HG03139 (cell line): ENCODE measurements at regions not wholly inside any gene's neighbourhood (a gene's known extent, or its start where the extent isn't known, plus 50 kb on each side); places are given as distances from the start of the nearest gene placed in this dataset.
"Not testable (repeated sequence)": the region's sequence is repeated elsewhere in the genome, so short reads cannot be mapped to it uniquely, and the experiment has no call there.

ENCODE experiments used
- ATAC-seq: cut with Tn5 transposase; IDR thresholded peaks from one replicate; pipeline ENCODE4 v1.9.1; 2021; ENCODE audit not compliant: unreplicated experiment

DNA sequence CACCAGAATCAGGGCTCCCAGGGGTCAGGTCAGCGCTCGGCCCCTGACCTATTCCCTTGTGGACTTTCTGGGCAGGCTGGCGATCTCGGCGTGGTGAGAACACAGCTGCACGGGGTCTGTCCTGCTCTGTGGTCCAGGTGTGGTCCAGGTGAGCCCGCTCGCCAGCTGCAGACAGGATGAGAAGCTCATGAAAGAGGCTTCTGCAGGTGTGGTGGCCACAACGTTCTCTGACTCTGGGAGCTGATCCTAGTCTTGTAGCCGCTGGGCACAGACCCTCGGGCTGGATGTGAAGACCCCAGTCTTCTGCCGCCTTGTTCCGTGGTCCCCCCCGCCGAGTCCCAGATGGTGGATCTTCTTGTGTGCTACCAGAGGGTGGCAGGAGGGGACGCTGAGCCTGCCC, 129.7 kb downstream of the RTP5 start:
- no peak for ATAC-seq

DNA sequence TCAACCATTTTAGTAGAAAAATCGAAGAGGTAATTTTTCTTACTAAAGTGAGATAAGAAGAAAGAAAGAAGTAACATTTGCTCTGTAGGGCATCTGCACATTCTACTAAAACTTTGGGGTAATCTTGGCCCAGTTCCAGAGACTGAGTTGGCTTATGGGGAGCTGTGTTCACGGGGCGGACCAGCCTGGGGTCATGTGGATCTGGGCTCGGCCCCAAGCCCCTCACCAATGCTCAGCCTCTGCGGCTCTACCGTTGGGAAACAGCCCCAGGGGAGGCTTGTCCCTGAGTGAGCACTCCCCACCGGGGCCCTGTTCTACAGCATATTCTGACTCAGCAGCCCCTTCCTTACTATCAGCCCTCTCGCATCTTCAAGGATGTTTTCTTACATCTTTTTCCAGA, 132.3 kb downstream of the RTP5 start:
- ATAC-seq: no peak

DNA sequence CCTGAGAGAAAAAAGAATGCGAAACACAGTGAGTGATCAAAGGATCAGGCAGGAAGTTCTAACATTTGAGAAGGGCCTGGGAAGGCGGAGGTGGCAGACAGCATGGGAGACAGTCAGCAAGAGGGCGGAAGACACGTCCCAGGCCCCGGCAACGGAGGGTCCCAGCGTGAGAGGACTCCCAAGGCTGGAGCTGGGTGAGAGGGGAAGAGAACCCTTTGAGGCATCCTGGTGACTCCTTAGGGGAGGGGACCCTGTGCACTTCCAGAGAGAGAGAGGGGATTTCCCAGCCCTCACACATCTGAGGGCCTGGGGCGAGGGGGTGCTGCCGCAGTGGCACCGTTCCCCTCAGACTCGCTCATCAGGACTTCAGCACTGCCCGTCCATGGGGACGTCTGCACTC, 133.4 kb downstream of the RTP5 start:
- ATAC-seq: no peak

DNA sequence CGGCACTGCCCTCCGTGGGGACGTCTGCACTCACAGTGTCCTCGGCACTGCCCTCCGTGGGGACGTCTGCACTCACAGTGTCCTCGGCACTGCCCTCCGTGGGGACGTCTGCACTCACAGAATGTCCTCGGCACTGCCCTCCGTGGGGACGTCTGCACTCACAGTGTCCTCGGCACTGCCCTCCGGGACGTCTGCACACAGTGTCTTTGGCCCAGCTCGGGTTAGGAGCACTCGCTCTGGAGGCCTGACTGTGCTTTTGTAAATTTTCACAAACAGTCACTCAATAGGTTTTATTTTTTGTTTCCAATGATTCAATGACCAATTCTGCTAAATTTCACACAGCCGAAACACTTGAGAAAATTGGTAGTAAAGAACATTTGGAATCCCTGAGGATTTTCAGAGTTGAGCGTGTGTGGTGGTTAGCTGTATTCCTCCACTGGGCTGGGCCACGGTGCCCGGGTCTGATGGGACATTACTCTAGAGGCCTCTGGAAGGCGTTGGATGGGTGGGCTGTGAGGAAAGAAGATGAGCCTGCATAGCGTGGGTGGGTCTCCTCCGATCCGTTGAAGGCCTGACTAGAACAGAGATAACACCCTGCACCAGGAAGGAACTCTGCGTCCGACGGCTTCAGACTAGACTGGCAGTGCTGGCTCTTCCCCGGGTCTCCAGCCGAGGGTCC, 134.8 kb downstream of the RTP5 start:
- no peak for ATAC-seq

DNA sequence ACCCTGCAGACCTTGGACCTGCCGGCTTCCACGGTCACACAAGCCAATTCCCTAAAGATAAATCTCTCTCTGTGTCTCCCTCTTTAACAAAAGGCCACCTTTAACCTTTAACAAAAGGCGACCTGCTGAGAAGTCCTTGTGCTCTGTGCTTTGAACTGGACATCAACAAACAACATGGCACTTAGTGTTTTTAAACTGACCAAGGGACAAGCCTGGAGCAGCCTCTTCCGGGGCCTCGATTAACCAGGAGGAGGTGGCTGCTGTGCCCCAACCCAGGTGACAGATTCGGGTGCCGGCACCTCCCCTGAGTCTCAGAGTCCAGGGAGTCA, 135.3 kb downstream of the RTP5 start:
- no peak for ATAC-seq

DNA sequence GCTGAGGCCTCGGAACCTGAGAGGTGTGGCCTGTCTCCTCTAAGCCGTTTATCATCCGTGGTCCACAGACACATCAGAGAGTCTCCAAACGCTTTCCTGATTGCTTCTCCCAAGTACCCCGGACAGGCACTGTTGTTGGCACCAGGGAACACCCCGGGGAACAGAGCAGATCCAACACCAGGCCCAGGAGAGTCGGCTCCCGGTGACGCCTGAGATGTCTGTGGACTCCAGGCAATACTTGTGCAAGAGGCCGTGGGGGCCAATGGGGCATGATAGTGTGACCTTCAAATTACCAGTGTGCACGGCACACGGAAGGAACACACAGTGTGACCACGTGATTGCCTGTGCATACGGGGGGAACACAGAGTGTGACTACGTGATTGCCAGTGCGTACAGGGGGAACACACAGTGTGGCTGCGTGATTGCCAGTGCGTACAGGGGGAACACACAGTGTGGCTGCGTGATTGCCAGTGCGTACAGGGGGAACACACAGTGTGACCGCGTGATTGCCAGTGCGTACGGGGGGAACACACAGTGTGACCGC, 136.6 kb downstream of the RTP5 start:
- ATAC-seq: not testable (repeated sequence)

DNA sequence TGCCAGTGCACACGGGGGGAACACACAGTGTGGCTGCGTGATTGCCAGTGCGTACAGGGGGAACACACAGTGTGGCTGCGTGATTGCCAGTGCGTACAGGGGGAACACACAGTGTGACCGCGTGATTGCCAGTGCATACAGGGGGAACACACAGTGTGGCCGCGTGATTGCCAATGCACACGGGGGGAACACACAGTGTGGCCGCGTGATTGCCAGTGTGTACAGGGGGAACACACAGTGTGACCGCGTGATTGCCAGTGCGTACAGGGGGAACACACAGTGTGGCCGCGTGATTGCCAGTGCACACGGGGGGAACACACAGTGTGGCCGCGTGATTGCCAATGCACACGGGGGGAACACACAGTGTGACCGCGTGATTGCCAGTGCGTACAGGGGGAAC, 139.4 kb downstream of the RTP5 start:
- not testable (repeated sequence) for ATAC-seq

DNA sequence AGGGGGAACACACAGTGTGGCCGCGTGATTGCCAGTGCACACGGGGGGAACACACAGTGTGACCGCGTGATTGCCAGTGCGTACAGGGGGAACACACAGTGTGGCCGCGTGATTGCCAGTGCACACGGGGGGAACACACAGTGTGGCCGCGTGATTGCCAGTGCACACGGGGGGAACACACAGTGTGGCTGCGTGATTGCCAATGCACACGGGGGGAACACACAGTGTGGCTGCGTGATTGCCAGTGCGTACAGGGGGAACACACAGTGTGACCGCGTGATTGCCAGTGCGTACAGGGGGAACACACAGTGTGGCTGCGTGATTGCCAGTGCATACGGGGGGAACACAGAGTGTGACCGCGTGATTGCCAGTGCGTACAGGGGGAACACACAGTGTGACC, 140.3 kb downstream of the RTP5 start:
- not testable (repeated sequence) for ATAC-seq

DNA sequence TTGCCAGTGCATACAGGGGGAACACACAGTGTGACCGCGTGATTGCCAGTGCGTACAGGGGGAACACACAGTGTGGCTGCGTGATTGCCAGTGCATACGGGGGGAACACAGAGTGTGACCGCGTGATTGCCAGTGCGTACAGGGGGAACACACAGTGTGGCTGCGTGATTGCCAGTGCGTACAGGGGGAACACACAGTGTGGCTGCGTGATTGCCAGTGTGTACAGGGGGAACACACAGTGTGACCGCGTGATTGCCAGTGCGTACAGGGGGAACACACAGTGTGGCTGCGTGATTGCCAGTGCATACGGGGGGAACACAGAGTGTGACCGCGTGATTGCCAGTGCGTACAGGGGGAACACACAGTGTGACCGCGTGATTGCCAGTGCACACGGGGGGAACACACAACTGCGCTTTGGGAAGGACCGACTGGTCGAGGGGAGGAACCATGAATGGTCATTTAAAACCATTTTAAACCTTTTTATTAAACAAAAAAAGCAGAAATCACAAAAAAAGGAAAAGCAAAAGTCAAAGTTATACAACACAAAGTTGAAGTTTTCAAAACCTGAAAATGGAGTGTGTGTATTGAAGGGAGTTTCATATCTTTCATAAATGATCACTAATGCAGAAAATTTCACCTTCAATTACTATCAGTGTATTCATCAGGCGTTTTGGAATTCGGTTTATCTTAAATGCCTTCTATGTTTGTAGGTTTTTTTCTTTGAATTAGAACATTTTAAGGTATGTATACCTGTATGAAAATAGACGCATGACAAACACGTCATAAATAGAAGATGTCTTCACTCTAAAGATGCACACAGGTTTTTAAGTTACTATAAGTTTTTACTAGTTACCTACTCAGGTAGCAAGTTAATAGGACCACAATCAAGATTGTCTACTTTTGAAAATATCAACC, 141.0 kb downstream of the RTP5 start:
- not testable (repeated sequence) for ATAC-seq

DNA sequence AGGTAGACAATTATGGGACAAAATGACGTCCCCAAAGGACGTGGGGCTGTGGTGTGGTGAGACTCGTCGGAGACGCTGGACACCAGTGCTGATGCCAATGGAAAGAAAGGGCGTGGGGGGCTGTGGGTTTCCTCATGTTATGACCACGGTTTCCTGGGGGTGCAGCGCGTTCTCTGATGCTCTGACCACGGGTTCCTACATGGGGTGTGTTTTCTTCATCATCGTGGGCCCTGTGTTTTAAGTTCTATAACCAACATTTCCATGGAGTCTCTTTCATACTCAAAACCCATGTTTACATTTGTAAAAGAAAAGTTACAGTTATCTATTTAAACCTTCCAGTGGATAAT, 141.6 kb downstream of the RTP5 start:
- no peak for ATAC-seq

DNA sequence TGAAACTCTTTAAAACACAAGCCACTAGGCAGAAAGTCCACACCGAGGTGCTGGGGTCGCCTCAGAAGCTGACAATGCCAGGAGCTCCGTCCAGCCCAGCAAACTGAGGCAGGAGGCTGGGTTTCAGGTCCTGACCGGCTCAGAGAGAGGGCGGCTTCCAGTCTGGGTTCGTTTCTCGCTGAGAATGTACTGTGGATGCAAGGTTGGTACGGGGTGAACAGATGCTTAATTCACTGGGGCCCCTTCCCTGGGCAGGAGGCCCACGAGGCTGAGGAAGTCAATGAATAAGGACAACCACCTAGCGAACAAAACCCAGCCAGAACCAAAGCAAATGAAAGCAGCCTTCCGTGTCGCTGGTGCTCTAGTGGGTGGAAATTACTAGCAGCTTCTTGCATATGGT, 142.0 kb downstream of the RTP5 start:
- no peak for ATAC-seq

DNA sequence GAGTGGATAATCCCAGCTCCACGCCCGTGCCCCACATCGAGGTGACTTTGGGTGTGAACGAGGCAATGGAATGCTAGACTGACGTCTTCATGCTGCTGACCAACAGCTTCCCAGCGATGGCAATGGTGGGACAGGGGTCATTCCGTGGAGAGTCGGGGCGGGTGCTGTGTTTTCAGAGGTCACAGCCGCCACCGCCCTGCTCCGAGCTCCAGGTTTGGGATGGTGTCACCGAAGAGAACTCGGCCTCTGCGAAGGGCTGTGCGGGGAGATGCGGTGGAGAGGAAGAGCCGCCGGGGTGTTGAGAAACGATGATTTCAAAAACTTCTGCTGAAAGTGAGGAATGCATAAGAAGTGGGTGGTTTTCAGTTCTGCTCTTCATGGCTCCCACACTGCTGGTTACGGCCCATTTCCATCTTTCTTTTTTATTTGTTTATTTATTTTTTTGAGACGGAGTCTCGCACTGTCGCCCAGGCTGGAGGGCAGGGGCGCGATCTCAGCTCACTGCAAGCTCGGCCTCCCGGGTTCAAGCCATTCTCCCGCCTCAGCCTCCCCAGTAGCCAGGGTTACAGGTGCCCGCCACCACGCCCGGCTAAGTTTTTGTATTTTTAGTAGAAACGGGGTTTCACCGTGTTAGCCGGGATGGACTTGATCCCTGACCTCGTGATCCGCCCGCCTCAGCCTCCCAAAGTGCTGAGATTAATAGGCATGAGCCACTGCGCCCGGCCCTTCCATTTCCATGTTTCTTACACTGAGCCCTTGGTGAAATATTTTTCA, 142.6 kb downstream of the RTP5 start:
- ATAC-seq: no peak

DNA sequence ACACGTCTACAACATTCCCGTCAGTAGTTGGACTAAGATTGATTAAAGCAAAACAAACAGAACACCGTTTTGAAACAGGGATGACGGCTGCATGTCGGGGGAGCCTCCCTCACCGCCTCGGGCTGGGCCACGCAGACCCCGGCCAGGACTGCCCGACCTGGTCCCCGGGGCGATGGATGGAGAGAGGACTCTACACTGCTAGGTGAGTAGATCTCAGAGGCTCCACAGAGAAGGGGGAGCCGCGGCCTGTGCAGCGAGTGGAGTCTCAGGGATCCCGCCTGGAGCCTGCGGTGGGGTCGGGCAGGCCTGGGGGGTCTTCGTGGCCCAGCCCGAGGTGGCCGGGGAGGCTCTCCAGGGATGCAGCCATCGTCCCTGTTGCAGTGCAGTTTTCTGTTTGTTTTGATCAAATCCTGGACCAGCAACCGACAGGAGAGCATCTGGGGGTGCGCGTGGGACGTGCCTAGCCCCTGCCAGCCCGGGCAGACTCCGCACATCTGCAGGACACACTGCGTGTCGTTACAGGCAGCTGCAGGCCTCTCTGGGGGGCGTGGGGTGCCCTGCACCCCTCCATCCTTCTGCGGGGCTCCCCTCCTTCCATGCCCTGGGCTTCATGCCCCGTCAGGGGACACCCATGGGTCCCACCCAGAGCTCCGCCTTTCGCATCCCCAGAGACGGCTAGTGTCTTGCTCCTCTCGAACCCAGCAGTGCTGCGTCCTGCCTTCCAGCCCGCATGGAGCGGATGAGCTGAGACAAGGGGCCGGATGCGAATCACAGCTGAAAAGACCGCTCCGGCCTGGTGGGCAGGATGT, 143.6 kb downstream of the RTP5 start:
- ATAC-seq: no peak

DNA sequence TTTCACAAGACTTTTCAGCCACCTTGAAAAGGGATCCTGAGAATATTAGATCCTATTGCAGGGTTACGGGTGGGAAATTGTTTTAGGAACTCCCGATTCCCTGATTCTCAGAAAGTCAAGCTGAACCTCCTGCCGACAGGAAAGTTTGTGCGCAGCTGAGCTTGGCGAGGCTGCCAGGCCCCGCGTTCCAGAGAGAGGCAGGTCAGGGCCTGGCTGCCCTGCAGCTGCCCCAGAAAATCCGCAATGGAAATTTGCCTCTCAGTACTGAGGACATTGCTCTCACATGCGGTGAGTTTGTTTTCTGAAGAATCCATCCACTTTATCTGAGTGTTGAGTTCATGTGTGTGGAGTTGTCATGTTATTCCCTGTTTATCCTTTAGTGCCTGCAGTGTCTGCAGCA, 144.2 kb downstream of the RTP5 start:
- no peak for ATAC-seq

DNA sequence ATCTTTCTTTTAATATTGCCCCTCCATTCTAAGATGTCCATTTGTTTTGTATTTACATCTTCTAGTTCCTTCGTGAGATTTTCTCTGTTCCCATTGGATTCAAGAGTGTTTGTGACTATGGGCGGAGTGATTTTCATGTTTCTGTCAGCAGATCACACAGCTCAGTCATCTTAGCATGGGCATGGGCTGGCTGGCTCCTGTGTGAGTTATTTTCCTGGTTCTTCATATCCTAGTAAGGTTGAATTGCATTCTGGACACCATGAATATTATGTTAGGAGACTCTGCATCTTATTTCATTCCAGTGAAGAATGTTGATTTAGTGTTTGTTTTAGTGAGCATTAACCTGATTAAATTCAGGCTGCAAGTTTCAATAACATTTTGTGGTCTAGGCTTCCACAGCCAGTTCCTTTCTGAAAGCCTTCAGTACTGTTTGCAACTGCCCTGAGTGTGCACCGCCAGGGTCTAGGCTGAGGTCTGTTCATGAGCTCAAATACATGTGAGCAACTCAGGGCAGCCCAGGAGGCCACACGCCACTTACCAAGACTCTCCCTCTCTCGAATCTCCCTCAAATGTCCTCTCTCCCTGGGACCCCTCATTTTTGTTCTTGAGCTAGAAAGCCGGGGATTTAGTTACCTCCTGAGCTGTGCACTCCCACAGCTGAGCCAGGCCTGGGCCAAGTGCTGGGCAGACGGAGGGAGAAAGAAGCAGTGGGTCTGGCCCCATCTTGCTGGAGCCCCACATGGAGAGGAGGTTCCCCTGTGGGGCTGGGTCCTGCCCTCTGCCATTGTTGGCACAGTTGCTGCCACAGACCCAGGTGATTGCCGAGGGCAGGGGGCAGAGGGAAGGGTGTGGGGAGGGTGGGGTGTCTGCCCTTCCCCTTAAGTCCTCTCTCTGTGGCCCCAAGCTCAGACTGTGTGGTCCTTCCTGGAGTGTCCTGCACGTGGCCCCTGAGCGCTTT, 145.9 kb downstream of the RTP5 start:
- ATAC-seq: no peak

DNA sequence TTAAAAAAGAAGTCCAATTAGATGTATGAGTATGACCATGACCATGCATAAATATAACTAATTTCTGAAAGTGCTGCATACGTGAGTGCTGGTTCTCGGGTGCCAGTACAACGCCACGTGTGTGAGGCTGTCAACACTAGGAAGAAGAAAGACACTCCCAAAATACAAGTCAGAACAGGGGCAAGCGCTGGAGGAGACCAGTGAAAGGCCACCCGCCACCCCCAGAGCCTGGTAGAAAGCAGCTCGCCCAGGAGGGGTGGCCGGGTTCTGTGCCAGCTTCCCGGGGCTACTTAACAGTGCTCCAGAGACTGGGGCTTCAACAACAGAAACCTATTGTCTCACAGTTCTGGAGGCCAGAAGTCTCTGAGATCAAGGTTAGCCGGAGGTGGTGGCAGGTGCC, 147.6 kb downstream of the RTP5 start:
- no peak for ATAC-seq

DNA sequence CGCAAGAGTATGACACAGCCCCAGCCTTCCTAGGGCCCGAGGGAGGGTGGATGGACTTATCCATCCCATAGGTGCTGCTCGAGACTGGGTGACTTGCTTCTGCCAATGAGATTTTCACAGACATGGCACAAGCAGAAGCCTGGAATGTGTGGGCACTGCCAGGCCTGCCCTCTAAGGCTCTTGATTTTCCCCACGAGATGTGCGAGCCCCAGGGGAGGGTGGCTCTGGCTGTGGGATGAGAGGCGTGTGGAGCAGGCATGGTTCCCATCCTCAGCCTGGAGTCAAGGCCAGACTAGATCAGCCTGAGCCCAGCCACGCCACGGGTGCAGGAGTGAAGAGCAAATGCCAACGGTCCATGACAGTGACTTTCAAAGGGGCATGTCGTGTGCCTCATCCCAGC, 148.9 kb downstream of the RTP5 start:
- not testable (repeated sequence) for ATAC-seq

DNA sequence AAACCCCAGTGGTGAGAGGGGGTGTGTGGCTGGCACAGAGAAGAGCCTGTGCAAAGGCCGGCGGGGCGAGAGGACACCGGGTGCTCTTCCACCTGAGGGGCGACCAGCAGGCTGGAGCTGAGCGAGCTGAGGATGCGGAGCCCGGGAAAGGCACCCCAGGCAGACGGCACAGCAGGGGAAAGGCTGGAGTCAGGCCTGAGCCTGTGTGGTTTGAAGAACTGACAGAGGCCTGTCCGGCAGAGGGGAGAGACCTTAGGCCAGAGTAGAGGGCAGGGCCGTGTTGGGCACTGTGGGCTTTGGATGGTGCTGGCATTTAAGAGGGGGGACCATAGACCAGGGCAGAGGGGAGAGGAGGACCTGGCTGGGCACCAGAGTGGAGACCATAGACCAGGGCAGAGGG, 149.8 kb downstream of the RTP5 start:
- ATAC-seq: no peak

DNA sequence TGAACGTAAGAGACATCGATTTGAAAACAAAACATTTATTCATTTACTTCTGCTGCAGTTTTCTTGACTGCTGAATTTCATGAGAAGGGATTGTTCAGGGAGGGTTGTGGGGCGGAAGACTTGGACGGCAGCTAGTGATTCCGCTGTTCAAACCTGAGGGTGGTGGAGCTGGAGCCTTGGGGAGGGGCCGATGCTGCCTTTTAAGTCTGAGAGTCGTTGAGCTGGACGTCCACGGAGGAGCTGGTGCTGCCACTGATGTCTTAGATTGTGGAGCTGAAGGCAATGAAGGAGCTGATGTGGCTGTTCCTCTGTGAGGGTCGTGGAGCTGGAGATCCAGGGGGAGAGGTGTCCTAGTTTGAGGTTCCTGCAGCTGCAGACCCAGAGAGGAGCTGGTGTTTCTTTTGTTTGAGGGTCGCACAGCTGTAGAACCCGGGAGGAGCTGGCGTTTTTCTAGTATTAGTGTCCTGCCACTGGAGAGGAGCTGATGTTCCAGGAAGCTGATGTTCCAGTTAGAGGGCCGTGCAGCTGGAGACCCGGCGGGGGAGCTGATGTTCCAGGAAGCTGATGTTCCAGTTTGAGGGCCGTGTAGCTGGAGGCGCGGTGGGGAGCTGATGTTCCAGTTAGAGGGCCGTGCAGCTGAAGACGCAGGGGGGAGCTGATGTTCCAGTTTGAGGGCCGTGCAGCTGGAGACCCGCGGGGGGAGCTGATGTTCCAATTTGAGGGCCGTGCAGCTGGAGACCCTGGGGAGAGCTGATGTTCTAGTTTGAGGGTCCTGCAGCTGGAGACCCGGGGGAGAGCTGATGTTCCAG, 150.9 kb downstream of the RTP5 start:
- no peak for ATAC-seq
